ENCODE measurements at regions not wholly inside any gene's neighbourhood (a gene's known extent, or its start where the extent isn't known, plus 50 kb on each side); places are given as distances from the start of the nearest gene placed in this dataset.

- Histone ChIP-seq H3K9me3 (no peaks in the 10 kb centered on the region), H3K36me3 (no peaks in the 10 kb centered on the region), H3K4me3 (ENCODE audit: low read depth in 1 of 2, low read length in 1 of 2) (no peak overlapping the region), H3K27ac (no peak overlapping the region), H3K4me1 (ENCODE audit: control insufficient read depth in 1 of 2, insufficient read depth in 1 of 2, low read depth in 1 of 2, low read length in 1 of 2) (peaks cover 0 to 17% of the 10 kb centered on the region in 2 experiments), H3K27me3 (peaks cover 14% of the 10 kb centered on the region)
- TF ChIP-seq, protein P1, sequence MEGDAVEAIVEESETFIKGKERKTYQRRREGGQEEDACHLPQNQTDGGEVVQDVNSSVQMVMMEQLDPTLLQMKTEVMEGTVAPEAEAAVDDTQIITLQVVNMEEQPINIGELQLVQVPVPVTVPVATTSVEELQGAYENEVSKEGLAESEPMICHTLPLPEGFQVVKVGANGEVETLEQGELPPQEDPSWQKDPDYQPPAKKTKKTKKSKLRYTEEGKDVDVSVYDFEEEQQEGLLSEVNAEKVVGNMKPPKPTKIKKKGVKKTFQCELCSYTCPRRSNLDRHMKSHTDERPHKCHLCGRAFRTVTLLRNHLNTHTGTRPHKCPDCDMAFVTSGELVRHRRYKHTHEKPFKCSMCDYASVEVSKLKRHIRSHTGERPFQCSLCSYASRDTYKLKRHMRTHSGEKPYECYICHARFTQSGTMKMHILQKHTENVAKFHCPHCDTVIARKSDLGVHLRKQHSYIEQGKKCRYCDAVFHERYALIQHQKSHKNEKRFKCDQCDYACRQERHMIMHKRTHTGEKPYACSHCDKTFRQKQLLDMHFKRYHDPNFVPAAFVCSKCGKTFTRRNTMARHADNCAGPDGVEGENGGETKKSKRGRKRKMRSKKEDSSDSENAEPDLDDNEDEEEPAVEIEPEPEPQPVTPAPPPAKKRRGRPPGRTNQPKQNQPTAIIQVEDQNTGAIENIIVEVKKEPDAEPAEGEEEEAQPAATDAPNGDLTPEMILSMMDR (IDR thresholded peaks at IDR 0.05): no peak
Measured at GRCh38 chr3:159841766-159842165, 146.9 kb upstream of the IL12A start.

DNA sequence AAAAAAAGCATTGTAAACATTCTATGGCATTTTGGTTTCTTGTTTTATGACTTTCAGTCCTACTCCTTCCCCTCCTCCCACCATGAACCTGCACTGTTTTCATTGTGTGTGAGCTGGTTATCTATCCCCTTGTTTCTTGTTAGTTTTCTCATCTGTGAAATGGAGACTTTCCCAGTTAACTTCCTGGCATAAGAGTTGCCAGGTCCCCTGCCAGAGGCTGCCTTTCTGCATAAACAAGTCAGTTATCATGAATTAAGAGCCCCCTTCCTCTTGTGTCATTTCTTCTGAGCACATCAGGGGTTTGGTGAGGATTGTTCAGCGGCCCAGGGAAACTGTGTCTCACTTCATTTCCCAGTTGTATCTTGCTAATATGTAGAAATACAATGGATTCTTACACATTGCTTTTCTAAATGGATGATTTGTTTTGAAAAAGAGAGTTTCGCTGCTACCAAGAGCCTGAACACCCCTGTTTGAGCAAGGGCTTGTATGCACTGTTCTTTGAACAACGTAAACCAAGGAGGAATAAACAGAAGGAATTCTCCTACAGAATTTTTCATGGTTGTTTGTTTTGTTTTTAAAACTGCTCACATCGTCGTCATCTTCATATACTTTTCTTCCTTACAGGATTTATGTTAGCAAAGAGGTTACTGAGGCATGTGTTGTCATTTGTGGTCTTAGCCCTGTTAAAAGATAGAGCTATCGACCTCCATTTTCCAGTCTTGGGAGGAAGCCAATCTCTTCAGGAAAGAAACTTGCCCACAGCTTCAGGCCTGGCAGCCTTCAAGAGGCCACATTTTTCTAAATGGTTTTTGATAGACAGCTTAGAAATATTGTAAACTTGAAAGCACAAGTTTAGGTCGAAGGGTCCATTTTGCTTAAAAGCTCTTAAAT lies 144.6 kb upstream of the IL12A start:
- H3K4me3 ChIP-seq (ENCODE audit: low read depth in 1 of 2, low read length in 1 of 2): no peak overlapping the region
- H3K9me3 ChIP-seq: no peaks in the 10 kb centered on the region
- H3K27ac ChIP-seq: no peak overlapping the region
- H3K27me3 ChIP-seq: peaks cover 14% of the 10 kb centered on the region
- H3K4me1 ChIP-seq (ENCODE audit: control insufficient read depth in 1 of 2, insufficient read depth in 1 of 2, low read depth in 1 of 2, low read length in 1 of 2): peaks cover 0 to 17% of the 10 kb centered on the region in 2 experiments
- no peaks in the 10 kb centered on the region for H3K36me3 ChIP-seq
- TF ChIP-seq, protein P1 (IDR thresholded peaks at IDR 0.05): no peak

DNA sequence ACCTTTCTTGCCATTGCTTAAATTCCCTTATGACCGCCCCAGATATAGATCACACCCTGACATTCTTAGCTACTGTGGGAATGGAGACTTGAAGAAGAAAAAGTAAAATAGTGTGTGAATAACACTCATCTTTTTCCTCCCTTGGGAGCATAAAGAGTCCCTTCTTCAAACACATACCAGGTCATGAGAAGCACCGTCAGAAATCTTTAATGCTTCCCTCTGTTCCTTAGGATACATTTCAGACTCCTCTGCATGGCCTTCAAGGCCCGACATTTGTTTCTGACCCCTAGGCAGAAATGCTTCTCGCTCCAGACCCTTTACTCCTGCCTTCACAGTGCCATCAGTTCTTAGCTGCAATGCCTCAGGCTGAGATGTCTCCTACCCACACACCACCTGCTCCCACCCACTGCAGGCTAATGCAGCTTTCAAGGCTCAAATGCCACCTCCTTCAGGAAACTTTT lies 143.8 kb upstream of the IL12A start:
- Histone ChIP-seq H3K36me3 (no peaks in the 10 kb centered on the region), H3K27me3 (peaks cover 10% of the 10 kb centered on the region), H3K4me3 (ENCODE audit: low read depth in 1 of 2, low read length in 1 of 2) (no peak overlapping the region), H3K27ac (no peak overlapping the region), H3K4me1 (ENCODE audit: control insufficient read depth in 1 of 2, insufficient read depth in 1 of 2, low read depth in 1 of 2, low read length in 1 of 2) (peaks cover 0 to 16% of the 10 kb centered on the region in 2 experiments), H3K9me3 (no peaks in the 10 kb centered on the region)
- TF ChIP-seq, protein P1 (IDR thresholded peaks at IDR 0.05): no peak

- Histone ChIP-seq H3K4me1 (ENCODE audit: control insufficient read depth in 1 of 2, insufficient read depth in 1 of 2, low read depth in 1 of 2, low read length in 1 of 2) (peaks cover 0 to 7% of the 10 kb centered on the region in 2 experiments), H3K4me3 (ENCODE audit: low read depth in 1 of 2, low read length in 1 of 2) (no peak overlapping the region), H3K27me3 (peaks cover 1% of the 10 kb centered on the region), H3K9me3 (peaks cover 3% of the 10 kb centered on the region), H3K36me3 (no peaks in the 10 kb centered on the region), H3K27ac (no peak overlapping the region)
- TF ChIP-seq, protein P1 (IDR thresholded peaks at IDR 0.05): no peak
Measured at GRCh38 chr3:159845737-159846136, 142.9 kb upstream of the IL12A start.

DNA sequence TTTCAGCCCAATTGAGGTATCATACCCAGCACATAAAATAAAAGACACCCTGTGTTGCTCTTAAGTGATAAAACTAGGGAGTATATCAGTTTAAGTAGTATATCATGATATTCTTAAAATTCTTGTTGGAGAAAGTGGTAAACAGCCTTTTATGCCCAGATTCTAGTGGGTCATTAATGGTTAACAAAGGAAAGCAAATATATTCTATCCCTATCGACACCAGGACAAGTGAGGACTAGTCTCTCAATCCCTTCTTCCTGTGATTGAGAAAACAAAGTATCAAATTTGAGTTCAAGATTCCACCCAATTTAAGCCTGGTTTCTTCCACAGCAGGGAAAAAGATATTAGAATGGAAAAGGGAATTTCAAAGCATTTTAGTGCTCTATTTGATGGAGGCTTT lies 142.4 kb upstream of the IL12A start:
- TF ChIP-seq, protein P1 (IDR thresholded peaks at IDR 0.05): no peak
- H3K27ac ChIP-seq: no peak overlapping the region
- H3K27me3 ChIP-seq: no peaks in the 10 kb centered on the region
- H3K9me3 ChIP-seq: peaks cover 7% of the 10 kb centered on the region
- H3K4me3 ChIP-seq (ENCODE audit: low read depth in 1 of 2, low read length in 1 of 2): no peak overlapping the region
- H3K36me3 ChIP-seq: no peaks in the 10 kb centered on the region
- H3K4me1 ChIP-seq (ENCODE audit: control insufficient read depth in 1 of 2, insufficient read depth in 1 of 2, low read depth in 1 of 2, low read length in 1 of 2): peaks cover 0 to 2% of the 10 kb centered on the region in 2 experiments

Data from neutrophil (primary cell).